ENCODE measurements at regions not wholly inside any gene's neighbourhood (a gene's known extent, or its start where the extent isn't known, plus 50 kb on each side); places are given as distances from the start of the nearest gene placed in this dataset.

DNA sequence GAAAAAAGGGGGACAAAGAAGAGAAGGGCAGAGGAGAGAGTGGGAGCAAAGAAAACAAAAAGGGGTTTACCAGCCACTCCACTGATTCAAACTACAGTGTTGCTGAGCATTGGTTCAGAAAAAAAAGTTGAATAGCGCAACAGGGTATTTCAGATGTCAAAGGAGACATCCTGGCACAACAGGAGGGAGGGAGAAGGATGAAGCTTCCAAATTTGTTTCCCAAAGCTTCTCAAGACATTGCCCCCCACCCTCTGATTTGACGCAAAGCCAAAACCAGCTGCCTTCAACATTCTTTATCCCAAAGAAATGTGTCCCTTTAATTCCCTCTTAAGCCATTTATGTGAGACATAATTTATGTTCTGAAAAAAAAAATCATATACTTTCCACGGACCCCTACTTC lies 105.5 kb upstream of the TNC start:
- H3K9me3 Mint-ChIP-seq: no peaks in the 10 kb centered on the region
- no peaks in the 10 kb centered on the region for H3K36me3 Mint-ChIP-seq (ENCODE audit: low read depth)
- no peaks in the 10 kb centered on the region for H3K4me1 Mint-ChIP-seq (ENCODE audit: low read depth)

DNA sequence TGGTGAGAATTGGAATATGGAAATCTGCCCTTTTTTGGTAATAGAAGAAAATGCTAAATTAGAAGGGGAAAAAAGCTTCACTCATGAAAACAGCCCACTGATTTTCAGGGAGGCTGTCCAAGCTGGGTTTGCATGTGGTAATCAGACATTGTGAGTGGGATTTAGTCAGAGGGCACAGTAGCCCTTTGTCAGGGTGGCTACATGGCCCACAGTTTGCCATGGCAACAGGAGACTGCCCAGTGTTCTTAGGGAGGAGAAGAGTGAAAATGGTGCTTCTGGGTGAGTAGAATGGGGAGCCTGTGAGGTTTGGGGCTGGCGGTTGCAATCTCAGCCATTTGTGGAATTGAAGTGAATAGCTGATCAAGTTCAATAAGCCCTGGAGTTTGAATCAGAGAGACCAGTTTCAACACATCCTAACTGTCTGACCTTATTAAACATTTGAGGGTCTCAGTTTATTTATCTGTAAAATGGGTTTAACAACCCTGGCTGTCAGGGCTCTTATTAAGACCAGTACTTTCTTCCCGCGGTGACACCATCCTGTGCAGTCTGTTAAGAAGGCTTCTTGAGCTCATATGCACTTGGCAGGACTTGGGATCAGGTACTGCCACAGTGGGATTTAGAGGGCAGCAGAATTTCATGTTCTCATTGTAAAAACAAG lies 107.6 kb upstream of the TNC start:
- Mint-ChIP-seq H3K27me3 (peaks cover 5% of the 10 kb centered on the region), H3K4me3 (no peak overlapping the region), H3K27ac (no peak overlapping the region), H3K9me3 (no peaks in the 10 kb centered on the region), H3K4me1 (ENCODE audit: low read depth) (no peaks in the 10 kb centered on the region), H3K36me3 (ENCODE audit: low read depth) (no peaks in the 10 kb centered on the region)

More for the DNA sequence above, 105.5 kb upstream of the TNC start:
- Mint-ChIP-seq H3K4me3 (no peak overlapping the region), H3K27ac (no peak overlapping the region), H3K27me3 (peaks cover 5% of the 10 kb centered on the region)

DNA sequence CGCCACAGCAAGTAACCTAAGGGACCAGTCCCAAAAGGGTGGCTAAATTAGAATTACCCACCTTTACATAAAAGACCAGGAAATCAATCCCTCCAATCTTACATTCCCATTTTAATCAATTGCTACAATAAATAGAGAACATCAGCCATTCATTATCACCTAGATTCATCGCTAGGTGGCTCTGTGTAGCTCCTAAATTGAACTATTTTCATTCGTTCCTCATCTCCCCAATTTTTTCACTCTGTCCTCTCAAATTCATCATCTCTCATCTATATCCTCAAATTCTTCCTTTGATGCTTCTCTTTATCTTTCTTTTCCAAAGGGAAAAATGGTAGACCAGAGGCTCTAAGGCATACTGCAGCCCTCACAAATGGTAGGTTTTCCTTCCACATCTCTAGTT lies 108.2 kb upstream of the TNC start:
- Mint-ChIP-seq H3K27ac (no peak overlapping the region), H3K4me3 (no peak overlapping the region), H3K4me1 (ENCODE audit: low read depth) (no peaks in the 10 kb centered on the region), H3K27me3 (peaks cover 8% of the 10 kb centered on the region), H3K9me3 (no peaks in the 10 kb centered on the region), H3K36me3 (ENCODE audit: low read depth) (no peaks in the 10 kb centered on the region)

DNA sequence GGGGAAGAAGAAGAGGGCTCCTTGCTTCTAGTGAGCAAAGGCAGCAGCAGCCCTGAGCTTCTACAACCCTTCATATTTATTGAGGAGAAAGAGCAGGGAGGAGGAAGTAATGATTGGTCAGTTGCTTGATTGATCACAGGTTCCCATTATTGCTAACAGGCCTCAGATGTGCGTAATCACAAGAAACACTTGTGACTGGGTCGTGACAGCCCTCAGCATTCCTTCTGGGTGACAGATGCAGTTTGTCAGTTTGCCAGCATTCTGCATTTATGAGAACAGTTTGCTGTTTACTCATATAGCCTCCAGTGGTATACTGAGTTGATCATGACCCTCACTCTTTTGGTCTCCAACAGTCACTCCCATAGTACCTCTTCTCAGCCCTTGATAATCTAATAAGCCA lies 111.5 kb upstream of the TNC start:
- Mint-ChIP-seq H3K27ac (no peak overlapping the region), H3K4me3 (no peak overlapping the region), H3K9me3 (no peaks in the 10 kb centered on the region)

DNA sequence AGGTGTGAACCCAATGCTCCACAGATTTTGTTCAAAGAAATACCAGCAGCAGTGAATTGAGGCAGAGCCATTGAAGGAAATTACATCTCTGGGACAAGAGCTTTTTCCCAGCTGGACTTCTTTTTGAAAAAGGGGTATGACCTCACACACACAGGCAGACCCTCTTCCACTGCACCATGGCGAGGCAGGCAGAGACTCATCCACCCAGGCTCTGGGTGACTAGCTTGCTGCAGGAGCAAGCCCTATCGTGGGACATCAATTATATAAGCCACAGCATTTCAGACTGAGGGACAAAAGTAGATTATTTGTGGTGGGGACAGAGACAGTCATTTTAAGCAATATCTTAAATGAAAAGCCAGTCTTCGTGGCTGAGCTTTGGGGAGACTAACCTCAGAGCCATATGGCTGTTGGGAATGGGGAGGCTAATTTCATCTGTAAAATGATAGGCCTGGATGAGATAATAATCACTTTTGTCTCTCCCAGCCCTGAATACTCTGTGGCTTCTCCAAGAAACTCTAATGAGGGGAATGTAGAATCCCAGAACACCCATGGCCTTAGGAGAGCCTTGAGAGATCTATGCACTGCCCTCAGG lies 113.1 kb upstream of the TNC start:
- Mint-ChIP-seq H3K27me3 (peaks cover 14% of the 10 kb centered on the region), H3K4me3 (no peak overlapping the region), H3K9me3 (no peaks in the 10 kb centered on the region), H3K27ac (no peak overlapping the region), H3K36me3 (ENCODE audit: low read depth) (no peaks in the 10 kb centered on the region), H3K4me1 (ENCODE audit: low read depth) (no peaks in the 10 kb centered on the region)

More for the DNA sequence above, 111.5 kb upstream of the TNC start:
- H3K36me3 Mint-ChIP-seq (ENCODE audit: low read depth): no peaks in the 10 kb centered on the region
- H3K27me3 Mint-ChIP-seq: peaks cover 5% of the 10 kb centered on the region
- no peaks in the 10 kb centered on the region for H3K4me1 Mint-ChIP-seq (ENCODE audit: low read depth)

DNA sequence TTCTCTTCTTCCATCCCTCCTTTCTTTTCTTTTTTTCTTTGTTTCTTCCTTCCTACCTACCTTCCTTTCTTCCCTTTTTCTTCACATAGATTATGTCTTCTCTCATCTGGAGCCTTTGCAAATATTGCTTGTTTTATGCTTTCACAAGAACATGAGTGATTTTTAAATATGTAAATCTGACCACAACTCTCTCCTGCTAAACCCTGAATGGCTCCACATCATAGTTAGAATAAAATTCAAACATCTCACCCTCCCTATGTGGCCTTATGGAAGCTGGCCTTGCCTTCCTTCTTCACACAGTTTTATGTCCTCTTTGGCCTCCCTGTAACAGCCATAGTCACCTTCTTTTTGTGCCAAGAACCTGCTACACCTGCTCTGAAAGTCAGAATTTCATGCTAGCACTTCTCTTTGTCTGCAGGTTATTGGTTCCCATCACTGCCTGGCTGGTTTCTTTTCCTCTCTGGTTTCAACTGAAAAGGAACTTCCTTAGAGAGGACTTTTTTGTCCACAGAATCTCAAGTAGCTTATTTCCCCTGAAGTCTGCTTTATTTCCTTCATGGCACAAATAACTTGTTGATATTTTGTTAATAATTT lies 114.3 kb upstream of the TNC start:
- Mint-ChIP-seq H3K36me3 (ENCODE audit: low read depth) (no peaks in the 10 kb centered on the region), H3K4me3 (no peak overlapping the region), H3K4me1 (ENCODE audit: low read depth) (no peaks in the 10 kb centered on the region), H3K9me3 (no peaks in the 10 kb centered on the region), H3K27ac (no peak overlapping the region), H3K27me3 (peaks cover 18% of the 10 kb centered on the region)

DNA sequence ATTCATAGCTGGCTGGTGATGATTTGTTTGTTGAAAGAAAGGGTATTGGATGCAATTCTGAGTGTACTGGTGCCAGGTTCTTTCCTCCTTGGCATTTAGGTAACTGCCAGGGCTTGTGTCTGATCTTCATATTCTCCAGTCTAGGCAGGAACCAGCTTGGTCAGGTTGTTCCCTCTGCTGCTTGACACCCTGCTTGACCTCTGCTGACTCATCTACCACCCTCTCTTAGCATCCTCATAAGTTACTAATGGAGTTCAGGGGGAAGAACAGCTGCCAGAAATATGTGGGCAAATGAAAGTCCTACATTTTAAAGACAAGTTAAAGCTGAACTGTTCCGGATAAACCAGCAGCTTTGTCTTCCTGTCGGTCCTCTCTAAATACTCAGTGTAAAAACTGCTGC lies 116.1 kb upstream of the TNC start:
- H3K27me3 Mint-ChIP-seq: peaks cover 22% of the 10 kb centered on the region
- no peaks in the 10 kb centered on the region for H3K9me3 Mint-ChIP-seq
- no peak overlapping the region for H3K27ac Mint-ChIP-seq
- H3K4me1 Mint-ChIP-seq (ENCODE audit: low read depth): no peaks in the 10 kb centered on the region
- H3K4me3 Mint-ChIP-seq: no peak overlapping the region
- H3K36me3 Mint-ChIP-seq (ENCODE audit: low read depth): no peaks in the 10 kb centered on the region

DNA sequence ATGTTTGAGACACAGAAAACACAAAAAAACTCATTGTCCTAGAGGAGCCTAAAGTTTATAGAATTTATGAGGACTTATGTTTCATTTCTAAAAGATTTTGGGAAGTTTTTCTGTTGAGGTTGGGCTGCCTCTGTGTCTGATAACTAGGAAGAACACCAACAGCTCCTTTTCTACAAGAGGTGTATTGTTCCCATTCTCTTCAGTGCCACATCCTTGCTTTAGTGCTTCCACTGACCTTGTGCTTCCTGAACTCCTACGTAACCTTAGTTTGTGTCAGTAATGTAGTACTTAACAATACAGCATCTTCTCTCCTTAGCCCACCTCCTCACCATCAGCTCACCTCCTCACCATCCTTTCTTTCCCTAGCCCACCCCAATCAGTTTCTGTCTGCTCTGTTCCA lies 117.3 kb upstream of the TNC start:
- Mint-ChIP-seq H3K4me3 (no peak overlapping the region), H3K4me1 (ENCODE audit: low read depth) (no peaks in the 10 kb centered on the region), H3K36me3 (ENCODE audit: low read depth) (no peaks in the 10 kb centered on the region), H3K9me3 (no peaks in the 10 kb centered on the region), H3K27me3 (peaks cover 30% of the 10 kb centered on the region), H3K27ac (no peak overlapping the region)

DNA sequence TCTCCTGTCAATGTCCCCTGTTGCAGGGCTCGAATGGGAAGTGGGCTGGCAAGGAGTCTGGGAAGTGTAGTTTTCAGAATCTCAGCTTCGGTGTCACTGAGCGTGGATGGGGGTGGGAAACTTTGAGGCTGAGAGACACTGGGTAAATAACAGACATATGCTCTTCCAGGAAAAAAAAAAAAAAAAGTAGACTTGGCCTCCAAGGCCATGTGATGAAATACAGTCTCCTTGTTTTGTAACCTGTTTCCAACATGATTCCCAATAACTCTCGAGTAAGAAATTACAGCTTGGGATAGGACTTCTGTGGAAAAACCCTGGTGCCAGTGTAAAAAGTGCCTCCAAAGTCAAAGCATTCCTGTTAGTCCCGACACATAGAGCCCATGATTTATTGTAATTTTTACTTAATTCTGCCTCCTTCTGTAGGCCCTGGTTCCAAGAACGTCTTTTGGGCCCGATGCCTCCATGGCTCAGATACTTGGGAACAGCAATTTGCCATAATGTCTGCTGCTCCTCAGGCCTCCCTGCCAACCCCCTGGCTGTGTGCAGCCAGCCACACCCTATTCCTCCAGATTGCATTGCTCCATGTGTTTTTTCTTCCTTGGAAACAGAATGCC lies 119.5 kb upstream of the TNC start:
- no peaks in the 10 kb centered on the region for H3K36me3 Mint-ChIP-seq (ENCODE audit: low read depth)

DNA sequence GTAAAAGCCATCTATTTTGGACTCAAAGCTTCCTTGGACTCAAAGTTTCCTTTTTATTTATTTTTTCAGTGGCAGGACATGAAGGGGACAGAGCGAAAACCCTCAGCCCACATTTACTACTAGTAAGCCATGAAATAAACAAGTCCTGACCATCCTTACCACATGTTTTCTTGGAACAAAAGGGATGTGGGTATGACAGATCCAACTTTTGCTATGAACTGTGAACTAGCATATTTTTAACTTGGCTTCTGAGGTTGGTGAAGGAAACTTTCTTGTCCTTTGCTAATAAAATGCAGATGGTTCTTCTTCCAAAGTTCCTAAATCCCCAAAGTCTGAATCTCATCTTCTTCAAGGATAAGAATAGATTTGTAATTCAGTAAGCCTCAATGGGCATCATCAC lies 122.7 kb upstream of the TNC start:
- H3K4me3 Mint-ChIP-seq: no peak overlapping the region
- no peak overlapping the region for H3K27ac Mint-ChIP-seq
- H3K27me3 Mint-ChIP-seq: peaks cover 19% of the 10 kb centered on the region
- no peaks in the 10 kb centered on the region for H3K4me1 Mint-ChIP-seq (ENCODE audit: low read depth)
- H3K36me3 Mint-ChIP-seq (ENCODE audit: low read depth): no peaks in the 10 kb centered on the region
- H3K9me3 Mint-ChIP-seq: no peaks in the 10 kb centered on the region

More for the DNA sequence above, 119.5 kb upstream of the TNC start:
- H3K27ac Mint-ChIP-seq: no peak overlapping the region
- H3K4me3 Mint-ChIP-seq: no peak overlapping the region
- peaks cover 26% of the 10 kb centered on the region for H3K27me3 Mint-ChIP-seq
- no peaks in the 10 kb centered on the region for H3K4me1 Mint-ChIP-seq (ENCODE audit: low read depth)
- no peaks in the 10 kb centered on the region for H3K9me3 Mint-ChIP-seq

DNA sequence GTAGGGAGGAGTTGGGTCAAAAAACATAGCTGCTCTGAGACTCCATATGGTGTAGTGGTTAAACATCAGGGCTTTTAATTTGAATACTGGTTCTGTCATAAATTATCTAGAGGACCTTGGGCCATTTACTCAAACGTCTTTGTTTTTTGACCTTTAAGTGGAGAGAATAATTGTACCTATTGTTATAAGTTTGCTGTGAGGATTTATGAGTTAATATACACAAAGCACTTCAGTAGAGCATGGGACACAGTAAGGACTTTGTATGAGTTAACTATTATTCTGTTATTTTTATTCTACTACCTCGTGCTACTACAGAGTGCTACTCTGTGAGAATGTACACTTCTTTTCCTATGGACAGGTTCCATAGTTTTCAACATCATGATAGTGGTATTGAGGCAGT lies 123.7 kb upstream of the TNC start:
- peaks cover 14% of the 10 kb centered on the region for H3K27me3 Mint-ChIP-seq
- H3K4me1 Mint-ChIP-seq (ENCODE audit: low read depth): no peaks in the 10 kb centered on the region
- no peaks in the 10 kb centered on the region for H3K36me3 Mint-ChIP-seq (ENCODE audit: low read depth)
- no peak overlapping the region for H3K4me3 Mint-ChIP-seq
- H3K9me3 Mint-ChIP-seq: no peaks in the 10 kb centered on the region
- no peak overlapping the region for H3K27ac Mint-ChIP-seq

DNA sequence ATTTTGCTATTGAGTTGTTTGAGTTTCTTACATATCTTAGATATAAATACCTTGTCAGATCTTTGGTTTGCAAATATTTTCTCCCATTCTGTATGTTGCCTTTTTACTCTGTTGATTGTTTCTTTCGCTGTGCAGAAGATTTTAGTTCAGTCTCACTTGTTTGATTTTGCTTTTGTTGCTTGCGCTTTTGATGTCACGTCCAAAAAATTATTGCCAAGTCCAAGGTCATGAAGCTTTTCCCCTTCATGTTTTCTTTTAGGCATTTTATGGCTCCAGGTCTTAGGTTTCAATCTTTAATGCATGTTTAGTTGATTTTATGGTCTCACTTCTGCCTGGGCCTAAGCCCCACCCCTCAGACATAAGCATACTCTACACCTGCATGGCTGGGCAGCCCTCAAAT lies 131.5 kb upstream of the TNC start:
- Mint-ChIP-seq H3K4me1 (ENCODE audit: low read depth) (no peaks in the 10 kb centered on the region), H3K27me3 (peaks cover 4% of the 10 kb centered on the region), H3K27ac (no peak overlapping the region), H3K4me3 (no peak overlapping the region), H3K36me3 (ENCODE audit: low read depth) (no peaks in the 10 kb centered on the region), H3K9me3 (peaks cover 5% of the 10 kb centered on the region)

DNA sequence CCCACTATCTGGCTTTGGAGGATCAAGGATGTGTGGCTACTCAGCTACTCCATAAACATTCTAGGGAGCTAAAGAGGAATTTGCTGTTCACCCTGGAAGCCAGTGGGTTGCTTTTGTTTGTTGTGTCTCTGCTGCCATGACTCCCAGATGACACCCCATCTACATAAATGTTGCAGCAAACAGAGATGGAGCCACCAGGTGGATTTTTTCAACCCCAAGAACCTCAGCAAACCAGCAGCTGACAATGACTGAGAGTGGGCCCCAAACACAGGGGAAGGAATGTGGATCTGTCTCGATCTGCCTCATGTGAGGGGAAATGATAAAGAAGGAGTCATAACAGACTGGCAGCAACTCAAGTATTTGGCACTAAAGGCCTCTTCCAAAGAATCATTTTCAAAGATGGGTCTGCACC lies 132.7 kb upstream of the TNC start:
- peaks cover 5% of the 10 kb centered on the region for H3K9me3 Mint-ChIP-seq
- peaks cover 11% of the 10 kb centered on the region for H3K27me3 Mint-ChIP-seq
- H3K27ac Mint-ChIP-seq: no peak overlapping the region
- H3K4me3 Mint-ChIP-seq: no peak overlapping the region
- H3K36me3 Mint-ChIP-seq (ENCODE audit: low read depth): no peaks in the 10 kb centered on the region
- no peaks in the 10 kb centered on the region for H3K4me1 Mint-ChIP-seq (ENCODE audit: low read depth)

DNA sequence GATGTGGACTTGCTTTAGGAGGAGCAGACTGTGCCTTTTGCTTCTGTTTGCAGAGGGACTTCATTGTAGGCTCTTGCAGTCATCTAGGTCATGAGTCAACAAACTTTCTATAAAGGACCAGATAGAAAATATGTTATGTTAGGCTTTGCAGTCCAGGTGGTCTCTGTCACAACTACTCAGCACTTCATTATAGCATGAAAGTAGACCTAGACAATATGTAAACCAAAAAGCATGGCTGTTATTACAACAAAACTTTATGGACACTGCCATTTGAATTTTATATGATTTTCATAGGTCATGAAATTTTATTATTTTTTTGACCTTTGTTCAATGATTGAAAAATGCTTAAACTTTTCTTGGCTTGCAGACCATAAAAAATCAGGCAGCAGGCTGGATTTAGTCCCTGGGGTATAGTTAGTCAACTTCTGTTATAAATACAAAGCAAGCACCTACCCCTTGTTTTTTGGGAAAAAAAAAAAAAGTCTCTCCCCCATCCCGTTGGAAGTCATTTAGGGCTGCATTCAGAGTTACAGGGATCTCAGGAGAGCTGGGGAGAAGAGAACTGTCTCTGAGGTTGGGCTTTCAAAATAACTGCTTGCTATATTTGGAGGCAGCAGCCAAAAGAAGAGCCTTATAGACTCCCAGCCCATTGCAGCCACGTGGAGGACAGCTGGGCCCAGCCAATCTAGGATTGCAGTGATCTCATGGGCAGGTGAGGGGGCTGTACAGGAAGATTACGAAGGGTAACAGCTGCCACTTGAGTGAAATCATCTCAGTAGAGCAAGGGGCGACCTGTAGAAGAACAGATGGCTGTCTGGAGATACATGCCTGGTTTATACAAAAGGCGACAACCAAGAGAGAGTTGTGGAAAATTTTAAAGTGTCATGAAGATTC lies 136.6 kb upstream of the TNC start:
- Mint-ChIP-seq H3K9me3 (peaks cover 5% of the 10 kb centered on the region), H3K27me3 (peaks cover 13% of the 10 kb centered on the region), H3K4me3 (no peak overlapping the region), H3K27ac (no peak overlapping the region), H3K4me1 (ENCODE audit: low read depth) (no peaks in the 10 kb centered on the region), H3K36me3 (ENCODE audit: low read depth) (no peaks in the 10 kb centered on the region)

DNA sequence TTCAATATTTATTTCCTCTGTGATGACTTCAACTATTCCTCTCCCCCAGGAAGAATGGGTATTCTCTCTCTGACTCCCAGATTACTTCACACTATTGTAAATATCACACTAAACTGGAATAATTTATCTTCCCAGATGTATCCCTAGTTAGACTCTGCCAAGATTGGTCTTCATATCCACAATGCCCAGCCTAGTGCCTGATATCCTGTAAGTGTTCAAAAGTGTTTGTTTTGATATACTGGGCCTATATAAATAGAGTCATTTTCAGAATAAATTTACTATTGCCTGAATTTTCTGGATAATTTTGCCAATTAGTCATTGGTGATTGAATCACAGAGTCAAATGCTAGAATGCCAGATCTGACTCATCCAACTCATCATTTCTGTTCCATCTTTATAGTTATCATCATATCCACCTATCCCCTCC lies 143.7 kb upstream of the TNC start:
- Mint-ChIP-seq H3K4me3 (no peak overlapping the region), H3K27me3 (peaks cover 8% of the 10 kb centered on the region), H3K4me1 (ENCODE audit: low read depth) (no peaks in the 10 kb centered on the region), H3K27ac (no peak overlapping the region), H3K36me3 (ENCODE audit: low read depth) (no peaks in the 10 kb centered on the region), H3K9me3 (no peaks in the 10 kb centered on the region)

Data from stimulated activated naive CD8-positive, alpha-beta T cell treated with anti-CD3 and anti-CD28 coated beads, Interleukin-15, Interleukin-2, amounts not matched to agents 100 ng/mL and 50 ng/mL, for 24 hours (primary cell).